ENCODE measurements at regions not wholly inside any gene's neighbourhood (a gene's known extent, or its start where the extent isn't known, plus 50 kb on each side); places are given as distances from the start of the nearest gene placed in this dataset.

DNA sequence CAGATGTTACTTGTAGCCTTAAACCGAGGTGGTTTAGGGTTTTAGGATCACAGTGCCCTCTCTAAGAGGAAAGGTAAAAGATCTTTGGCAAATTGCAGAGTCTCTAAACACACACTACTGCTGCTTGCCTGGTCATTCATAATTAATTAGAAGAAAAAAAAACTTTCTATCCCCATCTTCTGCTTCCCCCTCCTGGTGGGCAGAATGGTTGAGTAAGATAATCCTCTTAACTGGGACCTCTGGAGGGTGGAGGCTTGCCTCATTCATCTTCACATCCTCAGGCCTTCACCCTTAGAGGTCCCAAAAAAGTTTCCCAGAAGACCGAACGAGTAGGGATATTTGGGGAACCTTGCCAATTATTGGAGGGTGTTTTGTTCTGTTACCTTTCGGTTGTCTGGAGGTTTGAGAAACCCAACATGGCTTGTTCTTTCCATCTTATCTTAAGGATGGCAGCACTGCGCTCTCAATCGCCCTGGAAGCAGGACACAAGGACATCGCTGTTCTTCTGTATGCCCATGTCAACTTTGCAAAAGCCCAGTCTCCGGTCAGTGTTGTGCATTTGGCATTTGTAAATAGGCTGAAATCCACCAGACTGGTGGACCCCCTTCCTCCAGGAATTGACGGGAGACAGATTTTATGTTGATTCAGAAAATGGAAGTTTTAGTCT is 97.3 kb upstream of the DMRT1 start:
- Histone ChIP-seq H3K27me3 (replicated peaks in 1 of 2; ENCODE audit: control insufficient read depth in 2 of 2, insufficient read depth in 2 of 2, low read length in 1 of 2) (peaks cover 0 to 4% of the 10 kb centered on the region in 2 experiments; a peak in 3 of 4 replicates), H3K4me2 (ENCODE audit: control insufficient read depth, insufficient read depth) (no peak overlapping the region), H3K4me3 (no peak overlapping the region), H3K36me3 (ENCODE audit: control insufficient read depth in 2 of 2, insufficient read depth in 2 of 2, low read length in 1 of 2) (no peaks in the 10 kb centered on the region), H3K79me2 (ENCODE audit: control insufficient read depth, insufficient read depth, low read length) (no peaks in the 10 kb centered on the region), H3K9ac (ENCODE audit: control insufficient read depth, insufficient read depth, low read length) (no peak overlapping the region), H3K27ac (ENCODE audit: control insufficient read depth, insufficient read depth) (no peak overlapping the region), H2AFZ (ENCODE audit: control insufficient read depth, low read depth, low read length) (no peak overlapping the region), H3K9me3 (replicated peaks; ENCODE audit: control insufficient read depth, insufficient read depth, low read length) (no peaks in the 10 kb centered on the region), H3K4me1 (ENCODE audit: control insufficient read depth, insufficient read depth, low read length) (no peaks in the 10 kb centered on the region), H4K20me1 (ENCODE audit: control insufficient read depth, insufficient read depth) (no peaks in the 10 kb centered on the region)
- no TSS peak for BruUV-seq (replicated peaks)
- SMC1A ChIA-PET (ENCODE audit: uncharacterized antibody, unreplicated experiment), result no interaction called here
- in situ Hi-C loops (cut with MboI) (no loop called here), intact Hi-C loops (cut with micrococcal nuclease; ENCODE audit: unreplicated experiment) (no loop called here)
- CTCF ChIA-PET, result no interaction called here
- no peak for DNase-seq (ENCODE audit: low read depth, low spot score)
- WGBS (ENCODE audit: insufficient coverage, insufficient replicate concordance, low lambda C conversion rate, missing lambda C conversion rate), result 51% methylated on average over 9 of the region's 9 CpGs
- FAIRE-seq, result no peak
- RAD21 ChIA-PET (ENCODE audit: unreplicated experiment), result no interaction called here
- TF ChIP-seq, protein P1, sequence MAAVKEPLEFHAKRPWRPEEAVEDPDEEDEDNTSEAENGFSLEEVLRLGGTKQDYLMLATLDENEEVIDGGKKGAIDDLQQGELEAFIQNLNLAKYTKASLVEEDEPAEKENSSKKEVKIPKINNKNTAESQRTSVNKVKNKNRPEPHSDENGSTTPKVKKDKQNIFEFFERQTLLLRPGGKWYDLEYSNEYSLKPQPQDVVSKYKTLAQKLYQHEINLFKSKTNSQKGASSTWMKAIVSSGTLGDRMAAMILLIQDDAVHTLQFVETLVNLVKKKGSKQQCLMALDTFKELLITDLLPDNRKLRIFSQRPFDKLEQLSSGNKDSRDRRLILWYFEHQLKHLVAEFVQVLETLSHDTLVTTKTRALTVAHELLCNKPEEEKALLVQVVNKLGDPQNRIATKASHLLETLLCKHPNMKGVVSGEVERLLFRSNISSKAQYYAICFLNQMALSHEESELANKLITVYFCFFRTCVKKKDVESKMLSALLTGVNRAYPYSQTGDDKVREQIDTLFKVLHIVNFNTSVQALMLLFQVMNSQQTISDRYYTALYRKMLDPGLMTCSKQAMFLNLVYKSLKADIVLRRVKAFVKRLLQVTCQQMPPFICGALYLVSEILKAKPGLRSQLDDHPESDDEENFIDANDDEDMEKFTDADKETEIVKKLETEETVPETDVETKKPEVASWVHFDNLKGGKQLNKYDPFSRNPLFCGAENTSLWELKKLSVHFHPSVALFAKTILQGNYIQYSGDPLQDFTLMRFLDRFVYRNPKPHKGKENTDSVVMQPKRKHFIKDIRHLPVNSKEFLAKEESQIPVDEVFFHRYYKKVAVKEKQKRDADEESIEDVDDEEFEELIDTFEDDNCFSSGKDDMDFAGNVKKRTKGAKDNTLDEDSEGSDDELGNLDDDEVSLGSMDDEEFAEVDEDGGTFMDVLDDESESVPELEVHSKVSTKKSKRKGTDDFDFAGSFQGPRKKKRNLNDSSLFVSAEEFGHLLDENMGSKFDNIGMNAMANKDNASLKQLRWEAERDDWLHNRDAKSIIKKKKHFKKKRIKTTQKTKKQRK (IDR thresholded peaks at IDR 0.05; ENCODE audit: low read depth, low read length), result no peak
- TF ChIP-seq KDM1A (IDR thresholded peaks at IDR 0.05; ENCODE audit: borderline replicate concordance), result no peak
- ATAC-seq, result no peak
- POLR2A ChIA-PET, result no interaction called here

Measured in GM12878 (cell line).